T47D (cell line): ENCODE measurements at regions not wholly inside any gene's neighbourhood (a gene's known extent, or its start where the extent isn't known, plus 50 kb on each side); places are given as distances from the start of the nearest gene placed in this dataset.

Experiments
- DNase-seq, 2 experiments: peaks; one replicate each; pipeline versions ENCODE4 v3.0.0 to v3.0.0-alpha.2; 2011 to 2012; ENCODE audit warnings: low read depth in 1 of 2, low spot score in 1 of 2
- JUND ChIP-seq: IDR thresholded peaks from 2 replicates; pipeline ENCODE4 v1.6.1; 2012; ENCODE audit warnings: low read depth
- in situ Hi-C: cut with HindIII; loops from 2 replicates; pipeline ENCODE4 v1.10.0; 2016; ENCODE audit warnings: low sequenced_read_pairs, low pct_unique_long_range_greater_than_20kb

DNA sequence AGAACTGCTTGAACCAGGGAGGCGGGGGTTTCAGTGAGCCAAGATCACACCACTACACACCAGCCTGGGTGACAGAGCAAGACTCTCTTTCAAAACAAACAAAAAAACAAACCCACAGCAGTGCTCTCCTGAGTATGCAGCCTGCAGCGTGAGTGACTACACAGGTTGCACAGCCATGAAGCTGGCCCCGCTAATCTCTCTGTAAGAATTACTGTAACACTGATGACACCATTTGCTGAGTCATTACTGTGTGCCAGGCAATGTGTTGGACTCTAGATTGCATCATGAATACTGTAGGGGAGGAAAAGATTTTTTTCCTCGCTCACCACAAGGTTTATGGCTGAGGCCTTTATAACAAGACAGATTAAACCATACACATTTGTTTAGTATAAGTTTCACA, 118.6 kb upstream of the ATP8B1 start:
- in situ Hi-C loops: no loop called here
- DNase-seq: no peak
- no peak for TF ChIP-seq JUND

DNA sequence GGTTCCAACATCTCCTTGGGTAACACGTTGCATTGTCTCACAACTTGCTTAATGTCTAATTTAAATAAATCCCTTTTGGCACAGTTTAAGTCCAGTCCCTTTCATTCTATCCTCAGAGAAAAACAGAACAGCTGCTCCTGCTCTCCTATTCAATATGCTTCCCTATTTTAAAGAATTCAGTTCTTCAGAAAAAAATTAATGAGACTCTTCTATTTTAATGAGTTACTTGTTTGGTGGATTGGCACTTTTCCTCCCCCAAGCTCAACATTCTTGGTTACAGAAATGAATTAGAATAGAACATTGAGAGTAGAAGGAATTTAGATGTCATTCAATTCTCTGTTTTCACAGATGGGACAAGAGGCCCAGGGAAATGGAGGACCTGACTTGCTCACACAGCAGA, 116.9 kb upstream of the ATP8B1 start:
- no peak for DNase-seq
- in situ Hi-C loops: no loop called here
- no peak for TF ChIP-seq JUND

DNA sequence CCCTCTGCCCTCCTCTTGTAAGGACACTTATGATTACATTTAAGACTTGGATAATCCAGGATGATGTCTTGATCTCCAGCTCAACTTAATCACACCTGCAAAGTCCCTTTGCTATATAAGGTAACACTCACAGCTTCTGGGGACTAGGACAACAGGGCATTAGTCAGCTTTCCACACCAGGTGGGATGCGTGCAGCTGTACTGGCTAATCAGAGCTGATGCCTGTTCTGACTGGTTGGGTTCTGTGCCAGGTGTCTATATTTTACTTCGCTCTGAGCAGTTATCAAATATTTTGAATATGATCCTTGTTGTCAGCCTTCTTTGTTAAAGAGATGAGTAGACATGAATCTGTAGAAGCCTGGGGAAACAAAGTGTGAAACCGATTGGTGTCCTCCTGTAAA, 115.5 kb upstream of the ATP8B1 start:
- in situ Hi-C loops: no loop called here
- no peak for DNase-seq
- TF ChIP-seq JUND: no peak

DNA sequence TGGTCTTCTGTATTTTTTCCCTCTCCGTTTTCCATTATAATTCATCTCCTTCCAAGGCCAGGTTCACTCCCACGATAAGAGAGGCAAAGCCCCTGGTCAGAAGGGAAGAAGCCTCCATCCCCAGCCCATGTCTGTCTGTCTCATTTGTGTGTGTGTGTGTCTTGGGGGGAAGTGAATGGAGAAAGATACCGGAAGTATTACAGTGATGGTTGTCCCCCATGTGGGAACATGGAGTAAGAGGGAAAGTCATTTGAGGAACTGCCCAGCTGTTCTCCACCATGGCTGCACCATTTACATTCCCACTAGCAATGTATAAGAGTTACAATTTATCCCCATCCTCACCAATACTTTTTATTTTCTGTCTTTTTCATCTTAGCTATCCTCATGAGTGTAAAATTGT, 113.6 kb upstream of the ATP8B1 start:
- DNase-seq: no peak
- no peak for TF ChIP-seq JUND
- in situ Hi-C loops: no loop called here

DNA sequence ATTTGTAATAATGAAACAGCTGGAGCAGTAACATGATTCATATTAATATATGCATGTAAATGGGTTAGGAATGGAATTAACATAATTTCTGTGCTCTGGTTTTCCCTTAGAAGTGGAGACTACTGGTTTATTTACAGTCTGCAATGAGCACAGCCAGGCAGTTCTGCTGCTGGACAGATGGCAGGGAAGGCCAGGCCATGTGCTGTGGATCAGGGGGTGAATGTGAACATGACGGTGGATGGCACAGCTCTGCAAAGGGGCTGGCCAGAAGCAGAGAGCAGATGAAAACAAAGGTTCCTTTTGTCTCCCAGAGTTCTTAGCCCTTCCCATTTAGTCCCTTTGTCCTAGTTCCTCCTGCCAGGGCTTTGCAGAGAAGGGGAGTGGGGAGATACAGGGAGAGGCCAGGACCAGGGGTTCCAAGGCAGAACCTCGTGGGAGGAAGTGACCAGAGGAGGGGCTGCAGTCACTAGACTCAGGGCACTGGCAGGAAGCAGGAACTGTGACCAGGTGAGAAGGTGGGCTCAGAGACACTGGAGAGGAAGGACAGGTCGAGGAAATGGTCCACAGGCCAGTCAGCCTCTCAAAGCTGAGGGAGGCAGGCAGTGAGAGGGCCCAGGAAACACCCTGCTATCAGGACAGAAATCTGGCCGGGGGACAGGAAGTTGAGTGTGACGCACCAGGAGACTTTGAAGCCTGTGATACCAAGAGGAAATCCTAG, 112.9 kb upstream of the ATP8B1 start:
- no peak for TF ChIP-seq JUND
- in situ Hi-C loops: no loop called here
- DNase-seq: no peak

DNA sequence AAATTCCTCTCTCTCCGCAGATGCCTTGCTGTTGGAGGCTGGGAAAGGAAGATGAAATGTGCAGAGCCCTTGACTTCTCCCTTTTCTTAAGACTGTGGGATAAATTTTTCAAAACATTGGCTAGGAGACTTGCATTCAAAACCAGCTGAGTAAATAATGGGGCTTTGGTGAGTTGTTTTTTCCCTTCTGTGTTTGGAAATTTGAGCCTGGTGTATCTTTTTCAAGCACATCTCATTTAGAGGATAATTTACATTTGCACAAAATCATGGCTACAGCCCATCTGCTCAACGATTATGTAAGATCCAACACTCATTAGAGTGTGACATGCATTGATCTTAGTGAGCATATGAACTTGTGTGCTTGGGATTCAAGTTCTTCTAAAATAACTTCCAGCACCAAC, 112.1 kb upstream of the ATP8B1 start:
- no peak for TF ChIP-seq JUND
- in situ Hi-C loops: no loop called here
- DNase-seq: no peak

DNA sequence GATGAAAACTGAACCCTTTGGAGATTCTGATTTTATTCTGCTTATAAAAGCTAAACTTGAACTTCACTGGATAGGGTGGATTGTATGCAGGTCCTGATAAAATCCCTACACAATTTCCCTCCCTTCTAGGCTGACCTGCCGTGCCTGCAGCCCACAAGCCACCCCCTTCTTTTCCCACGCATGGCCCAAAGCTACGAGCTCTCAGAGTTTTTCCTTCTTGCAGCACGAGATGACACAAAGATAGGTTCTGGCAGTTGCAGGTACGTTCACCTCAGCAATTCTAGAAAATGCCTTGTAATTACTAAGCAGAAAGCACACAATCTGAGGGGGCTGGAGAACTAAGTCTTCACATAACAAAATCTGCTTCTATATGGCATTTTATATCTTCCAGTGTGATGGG, 110.6 kb upstream of the ATP8B1 start:
- TF ChIP-seq JUND: no peak; the same call in 1 of the 2 replicates
- in situ Hi-C loops: no loop called here
- peak in 1 of 2 experiments; percentile 38 for DNase-seq

DNA sequence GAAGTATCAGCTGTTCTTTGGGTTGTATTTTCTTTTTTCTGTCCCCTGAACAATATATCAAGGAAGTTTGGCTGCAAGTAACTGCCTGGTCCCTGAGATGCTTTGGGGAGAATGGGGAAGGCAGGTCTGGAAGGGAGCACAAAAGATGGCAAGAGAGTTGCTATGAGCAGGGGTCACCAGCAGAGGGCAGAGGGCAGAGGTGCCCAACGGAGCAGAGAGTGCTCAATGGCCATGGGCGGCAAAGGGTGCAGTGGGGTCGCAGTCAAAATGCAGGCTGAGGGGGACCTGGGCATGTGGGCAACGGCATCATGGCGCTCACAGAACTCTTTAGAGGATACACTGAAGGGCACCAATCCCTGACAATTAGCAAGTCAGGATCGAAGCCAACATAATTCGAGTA, 107.7 kb upstream of the ATP8B1 start:
- peak in 1 of 2 experiments; percentile 19 for DNase-seq
- no peak for TF ChIP-seq JUND
- in situ Hi-C loops: no loop called here

DNA sequence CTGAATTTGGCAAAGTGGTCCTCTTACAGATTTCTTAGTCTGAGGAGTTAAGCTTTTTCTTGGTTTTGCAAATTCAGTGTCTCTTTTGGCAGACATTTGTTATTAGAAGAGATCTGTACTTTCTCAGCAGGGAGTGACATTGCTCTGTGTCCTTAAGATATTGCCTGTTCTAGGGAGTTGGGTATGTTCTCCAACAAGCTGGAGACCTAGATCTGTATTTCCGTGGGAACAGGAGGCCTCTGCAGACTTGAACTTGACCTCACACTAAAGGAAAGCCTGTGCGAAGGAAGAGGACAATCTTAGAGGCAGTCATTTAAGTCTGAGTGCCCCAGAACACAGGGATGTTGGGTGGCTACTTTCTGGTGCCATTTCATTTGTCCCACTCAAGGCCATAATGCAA, 107.0 kb upstream of the ATP8B1 start:
- in situ Hi-C loops: no loop called here
- DNase-seq: no peak
- TF ChIP-seq JUND: no peak

DNA sequence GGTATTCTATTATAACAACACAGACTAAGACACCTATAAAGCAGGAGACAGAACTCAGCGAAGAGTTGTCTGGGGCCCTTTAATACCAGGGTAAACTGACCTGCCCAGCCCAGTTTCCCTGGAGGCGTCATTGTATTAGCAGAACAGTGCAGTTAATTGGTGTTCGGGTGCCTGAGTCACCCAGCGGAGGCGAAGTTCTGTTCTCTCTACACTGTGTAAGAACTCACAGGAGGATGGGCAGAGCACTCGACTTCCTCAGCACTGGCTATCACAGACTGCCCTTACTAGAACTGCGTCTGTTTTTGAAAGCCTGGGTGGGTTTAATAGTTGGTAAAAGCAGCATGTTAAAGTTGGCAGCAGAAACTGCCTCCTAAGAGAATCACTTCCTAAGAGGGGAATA, 106.5 kb upstream of the ATP8B1 start:
- peak in 1 of 2 experiments; percentile 37 for DNase-seq
- no peak for TF ChIP-seq JUND
- in situ Hi-C loops: no loop called here

DNA sequence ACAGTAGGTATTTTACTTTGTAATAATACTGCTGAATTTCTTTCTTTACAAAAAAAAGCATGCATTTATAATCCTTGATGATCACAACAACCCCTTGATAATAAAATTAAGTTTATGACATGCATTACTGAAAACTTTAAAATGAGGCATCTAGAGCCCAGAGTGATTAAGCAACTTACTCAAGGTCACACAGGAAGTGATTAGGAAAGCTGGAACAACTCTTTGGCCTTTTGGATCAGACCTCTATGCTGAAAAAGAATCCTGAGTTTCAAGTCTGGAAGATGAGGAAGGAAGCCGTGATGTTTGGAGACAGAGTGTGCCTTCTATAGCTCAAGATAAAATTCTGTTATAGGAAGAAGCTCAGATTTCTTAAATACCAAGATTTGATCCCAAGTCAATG, 105.0 kb upstream of the ATP8B1 start:
- DNase-seq: no peak
- no peak for TF ChIP-seq JUND
- in situ Hi-C loops: no loop called here

DNA sequence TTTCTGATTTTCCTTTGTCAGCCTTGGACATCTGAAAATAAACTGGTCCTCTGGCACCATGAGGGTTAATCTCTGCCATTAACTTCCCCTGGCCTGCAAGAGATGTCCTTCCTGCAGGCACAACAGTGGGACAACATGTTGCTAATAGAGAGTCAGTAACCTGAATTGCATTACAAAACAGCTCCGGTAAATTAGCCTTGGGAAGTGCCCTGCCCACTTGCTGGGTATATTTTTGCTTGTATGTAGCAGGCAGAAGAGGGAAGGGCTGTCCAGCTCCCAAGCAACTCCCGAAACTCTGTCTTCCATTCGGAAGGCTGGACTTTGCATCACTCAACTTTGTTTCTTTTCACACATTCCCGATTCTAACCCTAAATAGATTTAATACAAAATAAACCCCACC, 104.4 kb upstream of the ATP8B1 start:
- no peak for DNase-seq
- in situ Hi-C loops: no loop called here
- TF ChIP-seq JUND: no peak

DNA sequence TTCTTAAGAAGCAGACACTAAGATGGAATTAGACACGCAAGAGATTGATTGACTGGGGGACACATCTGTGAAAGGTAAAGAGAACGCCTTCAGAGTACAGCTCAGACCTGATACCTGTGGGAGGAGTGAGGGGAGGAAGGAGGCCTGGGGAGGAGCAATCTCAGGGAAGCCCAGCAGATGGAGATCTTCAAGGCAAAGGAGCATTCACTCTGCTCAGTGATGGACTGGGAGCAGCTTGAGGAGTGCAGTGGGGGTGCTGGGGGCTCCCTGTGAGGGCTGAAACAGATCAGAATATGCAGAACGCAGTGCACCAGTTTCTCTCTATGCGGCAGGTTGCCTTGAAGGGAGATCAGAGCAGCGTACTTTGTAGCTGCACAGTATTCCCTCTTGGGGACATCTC, 103.7 kb upstream of the ATP8B1 start:
- no peak for TF ChIP-seq JUND
- peak in 1 of 2 experiments; percentile 48 for DNase-seq
- in situ Hi-C loops: no loop called here

DNA sequence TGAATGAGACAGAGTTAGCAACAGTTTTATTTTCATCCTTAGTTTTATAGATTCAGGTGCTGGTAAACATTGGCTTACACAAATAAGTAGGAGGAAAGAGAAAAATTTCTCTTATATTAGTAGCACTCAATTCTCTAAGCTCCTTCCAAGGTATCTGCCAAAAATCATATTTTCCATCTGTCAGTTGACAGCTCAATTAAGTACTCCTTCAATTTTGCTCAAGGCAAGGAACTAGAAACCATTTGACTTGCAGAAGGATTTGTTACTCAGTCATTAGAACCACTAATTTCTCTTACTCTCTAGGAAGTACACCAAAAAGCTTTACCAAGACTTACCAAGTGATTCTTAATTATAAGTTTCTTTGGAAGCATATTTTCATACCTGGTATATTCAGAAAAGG, 101.4 kb upstream of the ATP8B1 start:
- TF ChIP-seq JUND: no peak
- in situ Hi-C loops: no loop called here
- DNase-seq: no peak

DNA sequence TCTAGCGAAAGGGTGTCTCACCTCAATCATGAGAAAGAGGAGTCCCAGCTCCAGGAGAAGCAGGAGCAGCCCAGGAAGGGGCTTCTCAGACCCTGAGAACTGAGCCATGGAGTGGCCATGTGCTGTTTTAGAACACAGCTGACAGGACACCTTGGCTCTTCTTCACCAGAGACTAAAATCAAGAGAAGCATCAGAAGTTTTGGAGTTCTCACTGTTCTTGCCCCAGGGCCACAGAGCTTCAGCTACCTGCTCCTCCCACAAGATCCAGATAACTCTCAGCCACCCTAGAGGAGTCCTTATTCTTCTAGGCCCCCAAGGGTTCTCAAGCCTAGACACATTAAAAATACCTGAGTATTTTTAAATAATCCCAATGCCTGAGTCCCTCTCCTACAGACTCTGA, 99.6 kb upstream of the ATP8B1 start:
- DNase-seq: no peak
- in situ Hi-C loops: no loop called here
- TF ChIP-seq JUND: no peak
